Erythroblast (primary cell): ENCODE measurements at regions not wholly inside any gene's neighbourhood (a gene's known extent, or its start where the extent isn't known, plus 50 kb on each side); places are given as distances from the start of the nearest gene placed in this dataset.

Source experiments
- GATA1 ChIP-seq: IDR thresholded peaks from 2 replicates; pipeline ENCODE4 v1.6.1; 2011; ENCODE audit warnings: low read depth, mild to moderate bottlenecking, control low read depth, low read length, moderate library complexity
- POLR2A ChIP-seq: IDR thresholded peaks from 2 replicates; pipeline ENCODE4 v1.6.1; 2011; ENCODE audit warnings: mild to moderate bottlenecking, low read length

DNA sequence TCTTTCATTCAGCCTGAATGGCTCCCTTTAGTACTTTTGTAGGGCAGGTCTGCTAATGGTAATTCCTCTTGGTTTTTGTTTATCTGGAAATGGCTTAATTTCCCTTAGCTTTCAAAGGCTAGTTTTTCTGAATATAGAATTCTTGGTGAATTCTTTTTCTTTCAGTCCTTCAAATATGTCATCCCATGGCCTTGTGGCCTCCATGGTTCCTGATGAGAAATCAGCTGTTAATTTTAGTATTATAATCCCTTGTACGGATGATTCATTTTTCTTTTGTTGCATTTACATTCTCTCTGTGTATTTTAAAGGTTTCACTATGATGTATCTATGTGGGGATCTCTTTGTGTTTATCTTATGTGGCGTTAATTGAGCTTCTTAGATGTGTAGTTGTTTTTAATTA, 179.6 kb upstream of the ARG1 start:
- no peak for TF ChIP-seq POLR2A
- no peak for TF ChIP-seq GATA1
